ENCODE measurements at regions not wholly inside any gene's neighbourhood (a gene's known extent, or its start where the extent isn't known, plus 50 kb on each side); places are given as distances from the start of the nearest gene placed in this dataset.

GRCh38 chr4:17418010-17418409, 93.9 kb downstream of the QDPR start:
- TF ChIP-seq NFIC (IDR thresholded peaks at IDR 0.05), result no peak
- no peak for TF ChIP-seq MAX (IDR thresholded peaks at IDR 0.05)

Data from Ishikawa (cell line).